GM12873 (cell line): ENCODE measurements at regions not wholly inside any gene's neighbourhood (a gene's known extent, or its start where the extent isn't known, plus 50 kb on each side); places are given as distances from the start of the nearest gene placed in this dataset.

Source experiments
- TF ChIP-seq, protein P1 (sequence below): IDR thresholded peaks from 2 replicates; pipeline ENCODE4 v1.5.1; 2012; ENCODE audit warnings: low read depth, mild to moderate bottlenecking, moderate library complexity, low read length, control low read depth; ENCODE audit not compliant: insufficient read depth; ENCODE audit errors: missing control alignments

DNA sequence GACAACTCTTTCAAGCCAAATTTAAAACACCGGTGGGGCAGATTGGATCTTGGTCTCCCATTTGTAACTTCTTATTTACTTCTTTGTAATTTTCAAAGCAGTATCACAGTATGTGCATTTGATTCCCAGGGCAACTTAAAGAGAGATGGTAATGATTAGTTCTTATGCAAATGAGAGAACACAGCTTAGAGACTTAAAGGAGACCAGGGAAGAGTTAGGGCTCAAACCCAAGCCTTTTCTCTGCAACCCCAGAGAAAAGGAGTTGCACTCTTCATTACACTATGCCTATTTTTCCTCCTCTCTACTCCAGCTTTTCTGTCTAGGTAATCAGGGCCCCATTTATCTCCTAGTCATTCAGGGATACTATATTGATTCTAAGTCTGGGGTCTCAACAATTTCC is 237.8 kb upstream of the NMUR2 start:
- TF ChIP-seq, protein P1, sequence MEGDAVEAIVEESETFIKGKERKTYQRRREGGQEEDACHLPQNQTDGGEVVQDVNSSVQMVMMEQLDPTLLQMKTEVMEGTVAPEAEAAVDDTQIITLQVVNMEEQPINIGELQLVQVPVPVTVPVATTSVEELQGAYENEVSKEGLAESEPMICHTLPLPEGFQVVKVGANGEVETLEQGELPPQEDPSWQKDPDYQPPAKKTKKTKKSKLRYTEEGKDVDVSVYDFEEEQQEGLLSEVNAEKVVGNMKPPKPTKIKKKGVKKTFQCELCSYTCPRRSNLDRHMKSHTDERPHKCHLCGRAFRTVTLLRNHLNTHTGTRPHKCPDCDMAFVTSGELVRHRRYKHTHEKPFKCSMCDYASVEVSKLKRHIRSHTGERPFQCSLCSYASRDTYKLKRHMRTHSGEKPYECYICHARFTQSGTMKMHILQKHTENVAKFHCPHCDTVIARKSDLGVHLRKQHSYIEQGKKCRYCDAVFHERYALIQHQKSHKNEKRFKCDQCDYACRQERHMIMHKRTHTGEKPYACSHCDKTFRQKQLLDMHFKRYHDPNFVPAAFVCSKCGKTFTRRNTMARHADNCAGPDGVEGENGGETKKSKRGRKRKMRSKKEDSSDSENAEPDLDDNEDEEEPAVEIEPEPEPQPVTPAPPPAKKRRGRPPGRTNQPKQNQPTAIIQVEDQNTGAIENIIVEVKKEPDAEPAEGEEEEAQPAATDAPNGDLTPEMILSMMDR: no peak

GRCh38 chr5:152644029-152644728 is 239.1 kb upstream of the NMUR2 start:
- TF ChIP-seq, protein P1: no peak

- TF ChIP-seq, protein P1: no peak
Measured at GRCh38 chr5:152649609-152650008, 244.5 kb upstream of the NMUR2 start.

DNA sequence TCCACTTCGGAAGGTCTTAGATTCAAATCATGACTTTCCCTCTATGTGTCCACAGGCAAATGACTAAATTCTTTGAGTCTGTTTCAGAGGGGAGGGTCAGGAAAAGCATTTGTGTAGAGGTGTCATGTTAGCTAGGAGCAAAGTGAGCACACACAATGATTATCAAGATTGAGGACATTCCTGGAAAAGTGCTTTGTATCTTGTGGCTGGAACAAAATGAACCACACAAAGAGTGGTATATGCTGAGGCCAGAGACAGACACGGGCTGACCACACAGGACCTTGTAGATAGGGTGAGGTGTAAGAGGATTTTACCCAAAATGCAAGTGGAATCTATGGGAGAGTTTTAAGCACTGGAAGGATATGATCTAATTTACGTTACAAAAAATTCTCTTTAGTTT is 245.3 kb upstream of the NMUR2 start:
- TF ChIP-seq, protein P1: no peak

DNA sequence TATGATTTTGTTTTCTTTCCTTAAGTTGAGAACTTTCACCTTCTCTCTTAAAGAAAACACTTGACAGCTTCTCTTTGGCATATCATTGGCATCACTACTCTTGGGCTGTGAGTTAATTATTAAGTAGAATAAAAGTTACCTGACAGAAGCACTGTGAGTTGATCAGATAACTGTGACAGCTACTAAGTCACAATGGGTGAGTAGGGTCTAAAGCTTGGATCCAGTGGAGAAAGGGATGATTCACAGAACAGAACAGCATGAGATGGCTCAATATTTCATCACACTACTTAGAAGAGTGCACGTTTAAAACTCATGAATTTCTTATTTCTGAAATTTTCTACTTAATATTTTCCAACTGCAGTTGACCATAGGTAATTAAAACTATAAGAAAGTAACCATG is 268.5 kb upstream of the NMUR2 start:
- TF ChIP-seq, protein P1: no peak

- TF ChIP-seq, protein P1: no peak
Measured at GRCh38 chr5:152674403-152674802, 269.3 kb upstream of the NMUR2 start.

GRCh38 chr5:152676196-152676595 is 271.1 kb upstream of the NMUR2 start:
- TF ChIP-seq, protein P1: no peak

GRCh38 chr5:152683205-152683604 is 278.1 kb upstream of the NMUR2 start:
- TF ChIP-seq, protein P1: no peak
